ENCODE measurements at regions not wholly inside any gene's neighbourhood (a gene's known extent, or its start where the extent isn't known, plus 50 kb on each side); places are given as distances from the start of the nearest gene placed in this dataset.

GRCh38 chr12:124071075-124071443 lies 98.0 kb downstream of the ZNF664 start (continued):
- TF ChIP-seq POU5F1 (IDR thresholded peaks at IDR 0.05; ENCODE audit: borderline replicate concordance, low read depth, low read length, partially characterized antibody) = no peak
- TF ChIP-seq TAL1 (IDR thresholded peaks at IDR 0.05) = no peak
- TF ChIP-seq RERE (CRISPR knock-in tag; IDR thresholded peaks at IDR 0.05; ENCODE audit: borderline replicate concordance) = no peak
- TF ChIP-seq ZBTB8A (IDR thresholded peaks at IDR 0.05; ENCODE audit: partially characterized antibody) = no peak
- TF ChIP-seq MED1 (CRISPR knock-in tag; IDR thresholded peaks at IDR 0.05; ENCODE audit: borderline replicate concordance) = no peak
